Retinal pigment epithelial cell (primary cell): ENCODE measurements at regions not wholly inside any gene's neighbourhood (a gene's known extent, or its start where the extent isn't known, plus 50 kb on each side); places are given as distances from the start of the nearest gene placed in this dataset.

Experiments
- DNase-seq: peaks from one replicate; pipeline ENCODE4 v3.0.0-alpha.2; 2010; ENCODE audit warnings: low read depth
- H3K4me3 ChIP-seq: 2 replicates; pipeline ENCODE4 v1.5.1; 2011; ENCODE audit warnings: mild to moderate bottlenecking, low read length, control low read depth, moderate library complexity
- CTCF ChIP-seq: conservative IDR thresholded peaks from 2 replicates; pipeline ENCODE4 v1.5.1; 2011; ENCODE audit warnings: low read depth, low read length, control low read depth, inconsistent platforms

GRCh38 chr16:73998707-73999106, 297.9 kb upstream of the PSMD7 start:
- DNase-seq: no peak
- H3K4me3 ChIP-seq: no peak overlapping the region
- TF ChIP-seq CTCF: no peak

- DNase-seq: no peak
- TF ChIP-seq CTCF: no peak
- H3K4me3 ChIP-seq: no peak overlapping the region
Measured at GRCh38 chr16:73997971-73998370, 298.6 kb upstream of the PSMD7 start.

GRCh38 chr16:73997340-73997711, 299.3 kb upstream of the PSMD7 start:
- DNase-seq: no peak
- no peak for TF ChIP-seq CTCF
- no peak overlapping the region for H3K4me3 ChIP-seq

- no peak overlapping the region for H3K4me3 ChIP-seq
- DNase-seq: peak; percentile 15
- no peak for TF ChIP-seq CTCF
Measured at GRCh38 chr16:73996624-73997339, 299.8 kb upstream of the PSMD7 start.

GRCh38 chr16:73993878-73994277, 302.7 kb upstream of the PSMD7 start:
- DNase-seq: no peak
- no peak for TF ChIP-seq CTCF
- H3K4me3 ChIP-seq: no peak overlapping the region

- no peak overlapping the region for H3K4me3 ChIP-seq
- DNase-seq: no peak
- TF ChIP-seq CTCF: no peak
Measured at GRCh38 chr16:73978407-73978784, 318.2 kb upstream of the PSMD7 start.

GRCh38 chr16:73976644-73977043, 320.0 kb upstream of the PSMD7 start:
- no peak for TF ChIP-seq CTCF
- no peak overlapping the region for H3K4me3 ChIP-seq
- no peak for DNase-seq
